Nephron progenitor cell (in vitro differentiated cells): ENCODE measurements at regions not wholly inside any gene's neighbourhood (a gene's known extent, or its start where the extent isn't known, plus 50 kb on each side); places are given as distances from the start of the nearest gene placed in this dataset.
"Not testable (repeated sequence)": the region's sequence is repeated elsewhere in the genome, so short reads cannot be mapped to it uniquely, and the experiment has no call there.

ENCODE experiments used
- DNase-seq: peaks from one replicate; pipeline ENCODE4 v3.0.0; 2021
- H3K27ac Mint-ChIP-seq: 2 replicates; pipeline ENCODE4 v1.8.0; 2021; ENCODE audit warnings: mild to moderate bottlenecking, moderate library complexity, mixed read lengths
- H3K27me3 Mint-ChIP-seq: 2 replicates; pipeline ENCODE4 v1.8.0; 2021; ENCODE audit warnings: mild to moderate bottlenecking, low read depth, mixed read lengths; ENCODE audit not compliant: poor library complexity
- H3K36me3 Mint-ChIP-seq: 2 replicates; pipeline ENCODE4 v1.8.0; 2021; ENCODE audit warnings: low read depth, mixed read lengths
- H3K4me1 Mint-ChIP-seq: 2 replicates; pipeline ENCODE4 v1.8.0; 2021; ENCODE audit warnings: mixed read lengths
- H3K4me3 Mint-ChIP-seq: 2 replicates; pipeline ENCODE4 v1.8.0; 2021; ENCODE audit warnings: mild to moderate bottlenecking, moderate library complexity, mixed read lengths
- H3K9me3 Mint-ChIP-seq: 2 replicates; pipeline ENCODE4 v1.8.0; 2021; ENCODE audit warnings: mild to moderate bottlenecking, moderate library complexity, mixed read lengths
- TF ChIP-seq, protein P1 (sequence below): fragments of 200-600 bp; sonication (generic); IDR thresholded peaks from 2 replicates; pipeline ENCODE4 v1.5.0; 2021; ENCODE audit warnings: antibody characterized with exemption

DNA sequence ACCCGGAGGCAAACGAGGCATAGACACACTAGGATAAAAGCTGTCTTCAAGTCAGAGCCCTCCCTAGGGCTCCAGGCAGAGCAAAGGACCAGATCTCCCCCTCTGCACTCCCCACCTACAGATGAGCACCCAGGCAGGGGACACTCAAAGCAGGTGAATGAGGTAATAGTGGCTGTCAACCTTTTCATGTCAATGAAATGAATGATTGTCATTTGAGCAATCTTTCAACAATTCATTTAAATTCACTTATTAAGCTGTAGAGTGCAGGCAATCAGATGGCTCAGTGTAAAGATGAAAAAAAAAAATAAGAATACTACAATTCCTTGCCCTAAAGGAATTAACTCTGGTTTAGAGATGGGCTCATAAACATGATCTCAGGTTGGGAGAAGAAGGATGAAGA lies 427.8 kb upstream of the ISX start:
- no peak overlapping the region for H3K4me3 Mint-ChIP-seq
- TF ChIP-seq, protein P1, sequence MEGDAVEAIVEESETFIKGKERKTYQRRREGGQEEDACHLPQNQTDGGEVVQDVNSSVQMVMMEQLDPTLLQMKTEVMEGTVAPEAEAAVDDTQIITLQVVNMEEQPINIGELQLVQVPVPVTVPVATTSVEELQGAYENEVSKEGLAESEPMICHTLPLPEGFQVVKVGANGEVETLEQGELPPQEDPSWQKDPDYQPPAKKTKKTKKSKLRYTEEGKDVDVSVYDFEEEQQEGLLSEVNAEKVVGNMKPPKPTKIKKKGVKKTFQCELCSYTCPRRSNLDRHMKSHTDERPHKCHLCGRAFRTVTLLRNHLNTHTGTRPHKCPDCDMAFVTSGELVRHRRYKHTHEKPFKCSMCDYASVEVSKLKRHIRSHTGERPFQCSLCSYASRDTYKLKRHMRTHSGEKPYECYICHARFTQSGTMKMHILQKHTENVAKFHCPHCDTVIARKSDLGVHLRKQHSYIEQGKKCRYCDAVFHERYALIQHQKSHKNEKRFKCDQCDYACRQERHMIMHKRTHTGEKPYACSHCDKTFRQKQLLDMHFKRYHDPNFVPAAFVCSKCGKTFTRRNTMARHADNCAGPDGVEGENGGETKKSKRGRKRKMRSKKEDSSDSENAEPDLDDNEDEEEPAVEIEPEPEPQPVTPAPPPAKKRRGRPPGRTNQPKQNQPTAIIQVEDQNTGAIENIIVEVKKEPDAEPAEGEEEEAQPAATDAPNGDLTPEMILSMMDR = no peak
- no peak for DNase-seq
- no peaks in the 10 kb centered on the region for H3K36me3 Mint-ChIP-seq
- H3K9me3 Mint-ChIP-seq = no peaks in the 10 kb centered on the region
- H3K4me1 Mint-ChIP-seq = no peaks in the 10 kb centered on the region
- H3K27me3 Mint-ChIP-seq = peaks cover 12% of the 10 kb centered on the region
- no peak overlapping the region for H3K27ac Mint-ChIP-seq

DNA sequence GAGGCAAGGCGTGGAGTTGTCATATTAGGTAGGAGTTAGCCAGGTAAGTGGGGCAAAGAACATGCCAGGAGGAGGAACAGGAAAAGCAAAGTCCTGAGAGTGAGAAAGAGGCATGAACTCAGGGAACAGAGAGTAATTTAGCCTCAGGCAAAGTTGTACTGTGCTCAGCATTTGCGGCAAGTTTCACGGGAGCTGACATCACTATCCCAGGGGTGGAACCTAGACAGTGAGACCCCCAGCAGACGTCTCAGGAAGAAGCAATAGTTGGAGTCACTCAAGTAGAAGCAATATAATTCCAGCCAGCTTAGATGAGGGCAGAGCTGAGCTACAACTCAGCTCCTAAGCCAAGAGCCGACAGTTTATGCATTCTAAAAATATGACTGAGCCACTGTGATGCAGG lies 426.0 kb upstream of the ISX start:
- Mint-ChIP-seq H3K4me1 (no peaks in the 10 kb centered on the region), H3K36me3 (no peaks in the 10 kb centered on the region), H3K9me3 (no peaks in the 10 kb centered on the region), H3K27me3 (peaks cover 12% of the 10 kb centered on the region), H3K27ac (peak overlapping the region; percentile 13), H3K4me3 (no peak overlapping the region)
- no peak for DNase-seq
- TF ChIP-seq, protein P1 = no peak

DNA sequence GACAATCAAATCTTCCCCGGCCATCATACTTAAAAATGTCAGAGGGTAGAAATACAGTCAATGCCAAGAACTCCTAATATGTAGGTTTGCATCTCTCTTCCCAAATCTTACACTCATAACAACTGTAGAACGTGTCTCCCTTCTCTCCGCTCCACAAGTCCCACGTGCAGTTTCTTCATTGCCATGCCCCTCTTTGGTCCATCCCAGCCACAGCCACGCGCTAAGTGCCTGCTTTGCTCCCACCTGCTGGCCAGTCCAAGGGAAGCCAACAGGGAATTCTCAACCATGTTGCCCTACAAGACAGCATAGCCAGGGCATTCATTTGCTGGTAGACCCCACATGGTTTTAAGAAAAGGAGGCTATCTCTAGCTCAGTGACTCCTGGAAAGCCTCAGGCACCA lies 420.6 kb upstream of the ISX start:
- no peaks in the 10 kb centered on the region for H3K4me1 Mint-ChIP-seq
- TF ChIP-seq, protein P1 = no peak
- H3K27ac Mint-ChIP-seq = no peak overlapping the region
- H3K4me3 Mint-ChIP-seq = no peak overlapping the region
- peak; percentile 12 for DNase-seq
- peaks cover 10% of the 10 kb centered on the region for H3K27me3 Mint-ChIP-seq
- H3K9me3 Mint-ChIP-seq = no peaks in the 10 kb centered on the region
- H3K36me3 Mint-ChIP-seq = no peaks in the 10 kb centered on the region

DNA sequence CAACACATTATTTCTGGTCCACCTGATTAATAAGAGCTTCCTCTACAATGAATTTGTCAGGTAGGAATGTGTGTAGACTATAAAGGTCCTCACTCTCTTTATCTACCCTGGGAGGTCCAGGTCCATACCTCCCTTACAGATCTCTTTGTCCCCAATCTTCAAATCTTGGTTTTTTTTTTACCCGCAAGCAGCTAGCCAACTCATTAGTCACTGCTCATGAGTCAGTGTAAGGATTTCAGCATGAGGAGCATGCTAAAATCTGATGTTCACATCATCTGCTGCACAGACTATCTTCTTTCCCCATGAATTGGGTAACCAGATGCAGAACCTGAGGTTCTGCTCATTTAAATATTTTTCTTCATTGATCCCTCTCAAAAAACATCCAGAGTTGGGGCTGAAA lies 397.0 kb upstream of the ISX start:
- no peaks in the 10 kb centered on the region for H3K36me3 Mint-ChIP-seq

DNA sequence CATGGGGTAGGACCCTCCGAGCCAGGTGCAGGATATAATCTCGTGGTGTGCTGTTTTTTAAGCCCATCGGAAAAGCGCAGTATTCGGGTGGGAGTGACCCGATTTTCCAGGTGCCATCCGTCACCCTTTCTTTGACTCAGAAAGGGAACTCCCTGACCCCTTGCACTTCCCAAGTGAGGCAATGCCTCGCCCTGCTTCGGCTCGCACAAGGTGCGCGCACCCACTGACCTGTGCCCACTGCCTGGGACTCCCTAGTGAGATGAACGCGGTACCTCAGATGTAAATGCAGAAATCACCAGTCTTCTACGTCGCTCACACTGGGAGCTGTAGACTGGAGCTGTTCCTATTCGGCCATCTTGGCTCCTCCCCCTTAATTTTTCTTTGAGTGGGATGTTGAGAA lies 382.9 kb upstream of the ISX start:
- H3K4me3 Mint-ChIP-seq, H3K27me3 Mint-ChIP-seq, H3K36me3 Mint-ChIP-seq, H3K27ac Mint-ChIP-seq, H3K4me1 Mint-ChIP-seq, DNase-seq: not testable (repeated sequence)
- H3K9me3 Mint-ChIP-seq = peaks cover 19% of the 10 kb centered on the region

More for the DNA sequence above, 397.0 kb upstream of the ISX start:
- DNase-seq = no peak
- TF ChIP-seq, protein P1 = no peak
- Mint-ChIP-seq H3K27ac (no peak overlapping the region), H3K4me3 (no peak overlapping the region), H3K9me3 (no peaks in the 10 kb centered on the region), H3K4me1 (no peaks in the 10 kb centered on the region), H3K27me3 (peaks cover 29% of the 10 kb centered on the region)

DNA sequence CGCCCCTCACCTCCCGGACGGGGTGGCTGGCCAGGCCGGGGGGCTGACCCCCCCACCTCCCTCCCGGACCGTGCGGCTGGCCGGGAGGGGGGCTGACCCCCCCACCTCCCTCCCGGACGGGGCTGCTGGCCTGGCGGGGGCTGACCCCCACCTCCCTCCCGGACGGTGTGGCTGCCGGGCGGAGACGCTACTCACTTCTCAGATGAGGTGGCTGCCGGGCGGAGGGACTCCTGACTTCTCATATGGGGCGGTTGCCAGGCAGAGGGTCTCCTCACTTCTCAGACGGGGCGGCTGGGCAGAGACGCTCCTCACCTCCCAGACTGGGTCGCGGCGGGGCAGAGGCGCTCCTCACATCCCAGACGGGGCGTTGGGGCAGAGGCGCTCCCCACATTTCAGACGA lies 381.7 kb upstream of the ISX start:
- H3K4me1 Mint-ChIP-seq, H3K4me3 Mint-ChIP-seq, H3K27ac Mint-ChIP-seq, H3K36me3 Mint-ChIP-seq, DNase-seq, H3K27me3 Mint-ChIP-seq: not testable (repeated sequence)
- peaks cover 19% of the 10 kb centered on the region for H3K9me3 Mint-ChIP-seq

DNA sequence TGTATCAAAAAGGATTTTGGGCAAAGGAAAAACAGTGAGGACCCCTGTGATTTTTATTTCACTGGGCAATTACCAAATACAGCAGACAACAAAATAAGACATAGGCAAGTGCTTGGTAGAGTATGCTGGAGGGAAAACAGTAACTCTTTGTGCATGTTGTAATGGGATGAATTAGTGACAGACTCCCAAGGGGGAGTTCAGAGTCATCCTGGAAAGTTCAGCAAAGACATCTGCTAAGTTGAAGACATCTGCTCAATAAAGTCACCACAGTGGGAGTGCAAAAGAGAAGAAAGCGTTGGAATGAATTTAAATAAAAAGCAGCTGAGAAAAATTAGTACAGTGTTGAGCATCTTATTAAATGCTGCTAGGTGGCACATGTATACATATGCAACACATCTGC lies 378.8 kb upstream of the ISX start:
- Mint-ChIP-seq H3K9me3 (peaks cover 16% of the 10 kb centered on the region), H3K36me3 (no peaks in the 10 kb centered on the region), H3K27me3 (peaks cover 4% of the 10 kb centered on the region), H3K4me1 (no peaks in the 10 kb centered on the region), H3K4me3 (no peak overlapping the region), H3K27ac (no peak overlapping the region)
- TF ChIP-seq, protein P1 = no peak
- DNase-seq = no peak
